SK-N-SH (cell line): ENCODE measurements at regions not wholly inside any gene's neighbourhood (a gene's known extent, or its start where the extent isn't known, plus 50 kb on each side); places are given as distances from the start of the nearest gene placed in this dataset.

ENCODE experiments used
- CTCF ChIA-PET: fragments of 300-600, 350-600 bp; formaldehyde crosslinking; extraction: SDS; loops from one replicate; lab custom pipeline; 2021; lab: Yijun Ruan, JAX
- POLR2A ChIA-PET: fragments of 350-600 bp; sonication (Branson Sonifier 250); formaldehyde crosslinking; extraction: SDS; loops from one replicate; lab custom pipeline; 2020; ENCODE audit warnings: antibody characterized with exemption, inconsistent platforms; lab: Yijun Ruan, JAX
- DNase-seq: peaks from one replicate; pipeline ENCODE4 v3.0.0; 2012
- H2AFZ ChIP-seq: fragments of 200-600 bp; sonication (generic); 2 replicates; pipeline ENCODE4 v1.8.1; 2016; ENCODE audit warnings: antibody characterized with exemption, mild to moderate bottlenecking, low read depth
- H3F3A ChIP-seq: fragments of 200-600 bp; sonication (generic); replicated peaks from 2 replicates; pipeline ENCODE3; 2016; ENCODE audit warnings: antibody characterized with exemption, mild to moderate bottlenecking; ENCODE audit not compliant: insufficient read depth
- H3K27ac ChIP-seq, 2 experiments: fragments of 200-500 bp in 1 of 2; fragments of 200-600 bp in 1 of 2; sonication (Bioruptor generic) in 1 of 2; sonication (generic), shearing (Covaris generic) in 1 of 2; 2 replicates each; pipeline versions ENCODE4 v1.5.1 to v1.6.1; 2014 to 2016; ENCODE audit warnings: low read depth in 2 of 2, inconsistent platforms in 1 of 2, low read length in 1 of 2, mild to moderate bottlenecking in 1 of 2, mixed read lengths in 1 of 2
- H3K27me3 ChIP-seq: fragments of 200-600 bp; sonication (generic), shearing (Covaris generic); 2 replicates; pipeline ENCODE4 v1.6.1; 2016; ENCODE audit warnings: mixed run types; ENCODE audit not compliant: insufficient read depth
- H3K36me3 ChIP-seq, 2 experiments: fragments of 200-500 bp in 1 of 2; fragments of 200-600 bp in 1 of 2; sonication (Bioruptor generic) in 1 of 2; sonication (generic) in 1 of 2; replicated peaks in 1 of 2; 2 replicates each; pipeline versions ENCODE3 to v1.5.1; 2014 to 2016; ENCODE audit warnings: low read length in 1 of 2, mild to moderate bottlenecking in 1 of 2; ENCODE audit not compliant: insufficient read depth in 2 of 2, control insufficient read depth in 1 of 2
- H3K4me1 ChIP-seq, 2 experiments: fragments of 200-500 bp in 1 of 2; fragments of 200-600 bp in 1 of 2; sonication (Bioruptor generic) in 1 of 2; sonication (generic), shearing (Covaris generic) in 1 of 2; 2 replicates each; pipeline versions ENCODE4 v1.5.1 to v1.6.1; 2014 to 2016; ENCODE audit warnings: low read depth in 1 of 2, low read length in 1 of 2, mixed run types in 1 of 2; ENCODE audit not compliant: insufficient read depth in 2 of 2, control insufficient read depth in 1 of 2
- H3K4me2 ChIP-seq: fragments of 200-600 bp; sonication (generic), shearing (Covaris generic); 2 replicates; pipeline ENCODE4 v1.6.1; 2017; ENCODE audit warnings: mixed run types
- H3K4me3 ChIP-seq, 2 experiments: fragments of 200-500 bp in 1 of 2; fragments of 200-600 bp in 1 of 2; sonication (Bioruptor generic) in 1 of 2; sonication (generic), shearing (Covaris generic) in 1 of 2; 2 replicates each; pipeline versions ENCODE4 v1.5.1 to v1.8.1; 2014 to 2016; ENCODE audit warnings: low read depth in 2 of 2, inconsistent platforms in 1 of 2, low read length in 1 of 2, mild to moderate bottlenecking in 1 of 2, mixed read lengths in 1 of 2, moderate library complexity in 1 of 2
- H3K79me2 ChIP-seq: fragments of 200-600 bp; sonication (generic); 2 replicates; pipeline ENCODE4 v1.8.1; 2017; ENCODE audit warnings: mild to moderate bottlenecking; ENCODE audit not compliant: insufficient read depth
- H3K9ac ChIP-seq: fragments of 200-600 bp; sonication (generic); 2 replicates; pipeline ENCODE4 v1.6.1; 2017; ENCODE audit warnings: mixed run types
- H3K9me2 ChIP-seq: fragments of 200-600 bp; sonication (generic); 2 replicates; pipeline ENCODE4 v1.6.1; 2017; ENCODE audit warnings: mixed run types
- H3K9me3 ChIP-seq: fragments of 200-600 bp; sonication (generic); 2 replicates; pipeline ENCODE4 v1.6.1; 2017; ENCODE audit warnings: mixed run types, mild to moderate bottlenecking, moderate library complexity
- H4K20me1 ChIP-seq: fragments of 200-600 bp; sonication (generic); 2 replicates; pipeline ENCODE4 v1.6.1; 2017; ENCODE audit warnings: mild to moderate bottlenecking, mixed run types; ENCODE audit not compliant: insufficient read depth
- CHD2 ChIP-seq: fragments of 150-350 bp; IDR thresholded peaks from 2 replicates; pipeline ENCODE4 v1.6.1; 2018; ENCODE audit warnings: low read length; ENCODE audit not compliant: partially characterized antibody
- CTCF ChIP-seq: fragments of 200-600 bp; sonication (generic); IDR thresholded peaks from 2 replicates; pipeline ENCODE4 v1.6.1; 2017; ENCODE audit warnings: antibody characterized with exemption, mild to moderate bottlenecking, moderate library complexity
- EP300 ChIP-seq, 2 experiments: IDR thresholded peaks; 2 replicates each; pipeline versions ENCODE4 v1.4.0 to v1.6.1; 2012; ENCODE audit warnings: borderline replicate concordance in 1 of 2, low read depth in 1 of 2, low read length in 1 of 2
- EZH2phosphoT487 ChIP-seq: fragments of 200-600 bp; sonication (generic); IDR thresholded peaks from 2 replicates; pipeline ENCODE4 v1.6.1; 2017; ENCODE audit warnings: low read depth, mixed run types, mild to moderate bottlenecking, antibody characterized with exemption, moderate library complexity, borderline replicate concordance
- FOSL2 ChIP-seq: IDR thresholded peaks from 2 replicates; pipeline ENCODE4 v1.4.0; 2012; ENCODE audit warnings: low read depth, mild to moderate bottlenecking, moderate library complexity, borderline replicate concordance
- FOXJ3 ChIP-seq: sonication (generic); formaldehyde crosslinking; IDR thresholded peaks from 2 replicates; pipeline ENCODE4 v1.5.1; 2020; ENCODE audit warnings: mild to moderate bottlenecking, missing genetic modification reagents
- FOXM1 ChIP-seq: IDR thresholded peaks from 2 replicates; pipeline ENCODE4 v1.4.0; 2012; ENCODE audit warnings: low read depth, mild to moderate bottlenecking
- GABPA ChIP-seq: IDR thresholded peaks from 2 replicates; pipeline ENCODE4 v1.4.0; 2012; ENCODE audit warnings: low read depth, mild to moderate bottlenecking
- JUND ChIP-seq: IDR thresholded peaks from 2 replicates; pipeline ENCODE4 v1.4.0; 2012
- MXI1 ChIP-seq: IDR thresholded peaks from 2 replicates; pipeline ENCODE4 v1.6.1; 2012; ENCODE audit warnings: mild to moderate bottlenecking, low read depth, low read length, improper control_type of control experiment
- NFIC ChIP-seq: IDR thresholded peaks from 2 replicates; pipeline ENCODE4 v1.4.0; 2012; ENCODE audit warnings: borderline replicate concordance
- NRF1 ChIP-seq: IDR thresholded peaks from 2 replicates; pipeline ENCODE4 v1.6.1; 2012; ENCODE audit warnings: low read depth, mild to moderate bottlenecking, low read length
- POLR2AphosphoS5 ChIP-seq: IDR thresholded peaks from 2 replicates; pipeline ENCODE4 v1.6.1; 2012; ENCODE audit warnings: low read depth, low read length
- RAD21 ChIP-seq: IDR thresholded peaks from 2 replicates; pipeline ENCODE4 v1.6.1; 2012; ENCODE audit warnings: mild to moderate bottlenecking, low read length
- RFX5 ChIP-seq: IDR thresholded peaks from 2 replicates; pipeline ENCODE4 v1.6.1; 2012; ENCODE audit warnings: mild to moderate bottlenecking, improper control_type of control experiment, low read length
- RXRA ChIP-seq: IDR thresholded peaks from 2 replicates; pipeline ENCODE4 v1.4.0; 2012; ENCODE audit warnings: low read depth, mild to moderate bottlenecking, borderline replicate concordance
- SIN3A ChIP-seq: IDR thresholded peaks from 2 replicates; pipeline ENCODE4 v1.6.1; 2012; ENCODE audit warnings: low read depth, mild to moderate bottlenecking, low read length, moderate library complexity, borderline replicate concordance
- SMC3 ChIP-seq: IDR thresholded peaks from 2 replicates; pipeline ENCODE4 v1.6.1; 2012; ENCODE audit warnings: low read depth, low read length, improper control_type of control experiment
- TEAD4 ChIP-seq: IDR thresholded peaks from 2 replicates; pipeline ENCODE4 v1.4.0; 2012; ENCODE audit warnings: mild to moderate bottlenecking, borderline replicate concordance; ENCODE audit not compliant: insufficient read depth
- WGBS: methylation state at CpG from one replicate; pipeline ENCODE4 v1.1.6; 2017; ENCODE audit warnings: low lambda C conversion rate; 5-methylcytosine and 5-hydroxymethylcytosine counted together
- TF ChIP-seq, protein P1 (sequence below): fragments of 150-350 bp; IDR thresholded peaks from 2 replicates; pipeline ENCODE4 v1.6.1; 2016; ENCODE audit warnings: mild to moderate bottlenecking, low read depth, low read length
- TF ChIP-seq, protein P2 (sequence below): IDR thresholded peaks from 2 replicates; pipeline ENCODE4 v1.4.0; 2012; ENCODE audit warnings: low read depth, borderline replicate concordance
- TF ChIP-seq, protein P3 (sequence below): IDR thresholded peaks from 2 replicates; pipeline ENCODE4 v1.4.0; 2012; ENCODE audit warnings: low read depth
- TF ChIP-seq, protein P4 (sequence below): IDR thresholded peaks from 2 replicates; pipeline ENCODE4; 2012

DNA sequence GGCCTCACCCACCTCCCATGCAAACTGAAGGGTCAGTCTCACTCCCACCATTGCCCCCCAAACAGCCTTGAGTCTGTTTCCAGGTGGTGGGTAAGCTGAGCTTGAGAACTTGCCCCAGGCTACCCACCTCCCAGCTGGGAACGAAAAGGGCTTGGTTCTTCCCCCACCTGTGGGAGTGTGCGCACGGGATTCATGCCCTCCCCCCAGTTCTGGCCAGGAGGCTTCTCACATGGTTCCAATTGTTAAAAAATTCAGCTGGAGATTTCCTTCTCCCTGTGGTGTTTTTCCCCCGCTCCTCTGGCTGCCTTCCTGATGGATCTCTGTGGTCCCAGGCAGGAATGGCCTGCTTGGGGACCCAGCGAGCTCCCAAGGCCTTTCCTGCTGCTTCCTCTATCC, 81.8 kb upstream of the C21orf91 start:
- POLR2A ChIA-PET = no interaction called here

DNA sequence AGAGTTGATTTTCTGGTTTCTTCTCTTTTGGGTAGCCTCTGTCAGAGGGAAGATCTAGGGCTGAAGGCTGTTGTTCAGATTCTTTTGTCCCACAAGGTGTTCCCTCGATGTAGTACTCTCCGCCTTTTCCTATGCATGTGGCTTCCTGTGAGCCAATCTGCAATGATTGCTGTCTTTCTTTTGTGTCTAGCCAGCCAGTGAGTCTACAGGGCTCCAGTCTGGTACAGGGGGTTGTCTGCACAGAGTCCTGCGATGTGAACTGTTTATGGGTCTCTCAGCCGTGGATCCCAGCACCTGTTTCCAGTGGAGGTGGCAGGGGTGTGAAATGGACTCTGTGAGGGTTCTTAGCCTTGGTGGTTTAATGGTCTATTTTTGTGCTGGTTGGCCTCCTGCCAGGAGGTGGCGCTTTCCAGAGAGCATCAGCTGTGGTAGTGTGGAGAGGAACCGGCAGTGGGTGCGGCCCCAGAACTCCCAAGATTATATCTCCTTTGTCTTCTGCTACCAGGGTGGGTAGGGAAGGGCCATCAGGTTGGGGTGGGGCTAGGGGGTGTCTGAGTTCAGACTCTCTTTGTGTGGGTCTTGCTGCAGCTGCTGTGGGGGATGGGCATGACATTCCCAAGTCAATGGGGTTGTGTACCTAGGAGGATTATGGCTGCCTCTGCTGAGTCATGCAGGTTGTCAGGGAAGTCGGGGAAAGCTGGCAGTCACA, 81.3 kb upstream of the C21orf91 start:
- no peaks in the 10 kb centered on the region for H3F3A ChIP-seq
- H3K27ac ChIP-seq = no peak overlapping the region
- H3K9me3 ChIP-seq = no peaks in the 10 kb centered on the region
- H4K20me1 ChIP-seq = no peaks in the 10 kb centered on the region
- no peak for DNase-seq
- H3K4me1 ChIP-seq = no peaks in the 10 kb centered on the region
- H2AFZ ChIP-seq = no peak overlapping the region
- no peaks in the 10 kb centered on the region for H3K27me3 ChIP-seq
- CTCF ChIA-PET = interaction anchor here (0.7 to 2.0 kb wide), 8 partner anchors 12 to 513 kb away, joined by 3 to 14 read pairs (median 3); no protein-coding TSS in a partner anchor
- 44% methylated on average over 7 of the region's 8 CpGs for WGBS
- H3K36me3 ChIP-seq = no peaks in the 10 kb centered on the region
- H3K4me2 ChIP-seq = no peak overlapping the region
- POLR2A ChIA-PET = no interaction called here
- H3K4me3 ChIP-seq = no peak overlapping the region
- no peaks in the 10 kb centered on the region for H3K79me2 ChIP-seq
- H3K9ac ChIP-seq = no peak overlapping the region
- H3K9me2 ChIP-seq = no peaks in the 10 kb centered on the region
- no peak for TF ChIP-seq CTCF
- TF ChIP-seq, protein P1, sequence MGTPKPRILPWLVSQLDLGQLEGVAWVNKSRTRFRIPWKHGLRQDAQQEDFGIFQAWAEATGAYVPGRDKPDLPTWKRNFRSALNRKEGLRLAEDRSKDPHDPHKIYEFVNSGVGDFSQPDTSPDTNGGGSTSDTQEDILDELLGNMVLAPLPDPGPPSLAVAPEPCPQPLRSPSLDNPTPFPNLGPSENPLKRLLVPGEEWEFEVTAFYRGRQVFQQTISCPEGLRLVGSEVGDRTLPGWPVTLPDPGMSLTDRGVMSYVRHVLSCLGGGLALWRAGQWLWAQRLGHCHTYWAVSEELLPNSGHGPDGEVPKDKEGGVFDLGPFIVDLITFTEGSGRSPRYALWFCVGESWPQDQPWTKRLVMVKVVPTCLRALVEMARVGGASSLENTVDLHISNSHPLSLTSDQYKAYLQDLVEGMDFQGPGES = no peak
- TF ChIP-seq SMC3 = no peak
- TF ChIP-seq, protein P2, sequence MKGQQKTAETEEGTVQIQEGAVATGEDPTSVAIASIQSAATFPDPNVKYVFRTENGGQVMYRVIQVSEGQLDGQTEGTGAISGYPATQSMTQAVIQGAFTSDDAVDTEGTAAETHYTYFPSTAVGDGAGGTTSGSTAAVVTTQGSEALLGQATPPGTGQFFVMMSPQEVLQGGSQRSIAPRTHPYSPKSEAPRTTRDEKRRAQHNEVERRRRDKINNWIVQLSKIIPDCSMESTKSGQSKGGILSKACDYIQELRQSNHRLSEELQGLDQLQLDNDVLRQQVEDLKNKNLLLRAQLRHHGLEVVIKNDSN = no peak
- TF ChIP-seq FOXJ3 (CRISPR knock-in tag) = no peak
- TF ChIP-seq TEAD4 = no peak
- TF ChIP-seq, protein P3, sequence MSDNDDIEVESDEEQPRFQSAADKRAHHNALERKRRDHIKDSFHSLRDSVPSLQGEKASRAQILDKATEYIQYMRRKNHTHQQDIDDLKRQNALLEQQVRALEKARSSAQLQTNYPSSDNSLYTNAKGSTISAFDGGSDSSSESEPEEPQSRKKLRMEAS = no peak
- TF ChIP-seq RAD21 = no peak
- TF ChIP-seq RFX5 = no peak
- no peak for TF ChIP-seq NFIC
- no peak for TF ChIP-seq EP300 (IDR thresholded peaks at IDR 0.05; ENCODE audit: borderline replicate concordance in 1 of 2, low read depth in 1 of 2, low read length in 1 of 2)
- no peak for TF ChIP-seq JUND
- no peak for TF ChIP-seq FOSL2
- TF ChIP-seq EZH2phosphoT487 = no peak
- TF ChIP-seq GABPA = no peak

More for the DNA sequence above, 81.8 kb upstream of the C21orf91 start:
- Histone ChIP-seq H3K4me3 (no peak overlapping the region), H3K9ac (no peak overlapping the region), H4K20me1 (no peaks in the 10 kb centered on the region), H3K9me2 (no peaks in the 10 kb centered on the region), H3K36me3 (no peaks in the 10 kb centered on the region), H3F3A (no peaks in the 10 kb centered on the region), H3K4me1 (no peaks in the 10 kb centered on the region), H3K79me2 (no peaks in the 10 kb centered on the region), H3K27me3 (no peaks in the 10 kb centered on the region), H3K27ac (no peak overlapping the region), H3K4me2 (no peak overlapping the region), H2AFZ (no peak overlapping the region), H3K9me3 (no peaks in the 10 kb centered on the region)
- DNase-seq = no peak
- CTCF ChIA-PET = interaction anchor here (0.7 to 2.0 kb wide), 8 partner anchors 12 to 514 kb away, joined by 3 to 14 read pairs (median 3); no protein-coding TSS in a partner anchor
- TF ChIP-seq TEAD4 = no peak
- no peak for TF ChIP-seq POLR2AphosphoS5
- no peak for TF ChIP-seq MXI1
- TF ChIP-seq SMC3 = no peak
- TF ChIP-seq FOSL2 = no peak
- TF ChIP-seq, protein P4, sequence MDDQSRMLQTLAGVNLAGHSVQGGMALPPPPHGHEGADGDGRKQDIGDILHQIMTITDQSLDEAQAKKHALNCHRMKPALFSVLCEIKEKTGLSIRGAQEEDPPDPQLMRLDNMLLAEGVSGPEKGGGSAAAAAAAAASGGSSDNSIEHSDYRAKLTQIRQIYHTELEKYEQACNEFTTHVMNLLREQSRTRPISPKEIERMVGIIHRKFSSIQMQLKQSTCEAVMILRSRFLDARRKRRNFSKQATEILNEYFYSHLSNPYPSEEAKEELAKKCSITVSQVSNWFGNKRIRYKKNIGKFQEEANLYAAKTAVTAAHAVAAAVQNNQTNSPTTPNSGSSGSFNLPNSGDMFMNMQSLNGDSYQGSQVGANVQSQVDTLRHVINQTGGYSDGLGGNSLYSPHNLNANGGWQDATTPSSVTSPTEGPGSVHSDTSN = no peak
- TF ChIP-seq RFX5 = no peak
- TF ChIP-seq NRF1 = no peak
- no peak for TF ChIP-seq RXRA
- no peak for TF ChIP-seq EP300 (IDR thresholded peaks at IDR 0.05; ENCODE audit: borderline replicate concordance in 1 of 2, low read depth in 1 of 2, low read length in 1 of 2)
- TF ChIP-seq CHD2 = no peak
- TF ChIP-seq, protein P3 = no peak
- no peak for TF ChIP-seq FOXM1
- no peak for TF ChIP-seq RAD21
- TF ChIP-seq EZH2phosphoT487 = no peak
- no peak for TF ChIP-seq SIN3A
- 64% methylated on average over 5 of the region's 5 CpGs for WGBS
